Muscle of back (tissue), 3 donors: ENCODE measurements at regions not wholly inside any gene's neighbourhood (a gene's known extent, or its start where the extent isn't known, plus 50 kb on each side); places are given as distances from the start of the nearest gene placed in this dataset.
A peak's percentile ranks its signal among the peaks of the same experiment; 100 is the strongest.
"Not testable (repeated sequence)": the region's sequence is repeated elsewhere in the genome, so short reads cannot be mapped to it uniquely, and the experiment has no call there.

Experiments
- DNase-seq, 3 donors: peaks; one replicate each; pipeline versions ENCODE4 v3.0.0 to v3.0.0-alpha.2; 2013

DNA sequence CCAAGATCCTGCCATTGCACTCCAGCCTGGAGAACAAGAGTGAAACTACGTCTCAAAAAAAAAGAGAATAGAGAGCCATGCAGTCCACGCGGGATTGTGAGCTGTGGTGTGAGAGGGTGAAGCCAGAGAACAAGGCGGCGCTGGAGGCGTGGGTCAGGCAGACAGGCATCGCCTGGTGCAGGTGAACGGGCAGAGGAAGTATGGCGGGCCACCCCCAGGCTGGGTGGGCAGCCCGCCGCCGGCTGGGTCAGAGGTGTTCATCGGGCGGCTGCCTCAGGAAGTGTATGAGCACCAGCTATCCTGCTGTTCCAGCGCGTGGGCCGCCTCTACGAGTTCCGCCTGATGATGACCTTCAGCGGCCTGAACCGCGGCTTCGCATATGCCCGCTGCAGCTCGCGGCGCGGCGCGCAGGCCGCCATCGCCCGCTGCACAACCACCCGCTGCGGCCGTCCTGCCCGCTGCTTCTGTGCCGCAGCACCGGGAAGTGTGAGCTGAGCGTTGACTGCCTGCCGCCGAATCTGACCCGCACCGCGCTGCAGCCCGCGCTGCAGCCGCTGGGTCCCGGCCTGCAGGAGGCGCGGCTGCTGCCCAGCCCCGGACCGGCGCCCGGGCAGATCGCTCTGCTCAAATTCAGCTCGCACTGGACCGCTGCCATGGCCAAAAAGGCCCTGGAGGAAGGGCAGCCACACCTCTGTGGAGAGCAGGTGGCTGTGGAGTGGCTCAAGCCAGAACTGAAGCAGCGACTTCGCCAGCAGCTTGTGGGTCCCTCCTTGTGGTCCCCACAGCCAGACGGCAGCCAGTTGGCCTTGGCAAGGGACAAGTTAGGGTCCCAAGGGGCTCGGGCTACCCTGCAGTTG, 95.5 kb upstream of the PLEKHM1 start:
- DNase-seq = peak in 2 of 3 donors; percentile 39 to 63

DNA sequence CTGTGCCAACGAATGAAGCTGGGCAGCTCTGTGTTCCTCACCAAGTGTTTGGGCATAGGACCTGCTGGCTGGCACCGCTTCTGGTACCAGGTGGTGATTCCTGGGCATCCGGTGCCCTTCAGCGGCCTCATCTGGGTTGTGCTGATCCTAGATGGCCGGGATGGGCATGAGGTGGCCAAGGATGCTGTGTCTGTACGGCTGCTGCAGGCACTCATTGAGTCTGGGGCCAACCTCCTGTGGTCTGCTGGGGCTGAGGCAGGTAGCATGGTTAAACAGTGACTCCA, 96.1 kb upstream of the PLEKHM1 start:
- not testable (repeated sequence) for DNase-seq

DNA sequence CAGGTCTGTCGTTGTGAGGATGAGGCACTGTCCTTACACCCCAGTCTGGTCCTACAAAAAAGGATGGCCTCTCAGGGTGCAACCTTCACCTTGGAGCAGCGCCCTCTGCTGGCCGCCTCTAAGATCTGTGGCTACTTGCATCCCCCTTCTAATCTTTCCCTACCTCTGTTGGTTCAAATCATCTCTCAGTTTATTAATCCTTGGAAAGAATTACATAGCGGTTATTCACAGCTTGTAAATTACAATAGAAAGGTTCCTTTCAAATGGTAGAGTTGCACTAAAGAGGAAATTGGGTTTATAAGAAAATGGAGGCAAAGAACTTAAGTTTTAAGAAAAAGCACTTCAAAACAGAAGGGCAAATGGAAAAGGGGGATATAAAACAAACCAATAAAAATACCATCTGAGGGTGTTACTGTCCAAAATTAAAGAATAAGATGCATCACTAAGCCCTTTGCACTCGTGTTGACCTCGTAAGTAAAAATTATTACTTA, 102.0 kb upstream of the PLEKHM1 start:
- DNase-seq = peak in 2 of 3 donors; percentile 56 to 62

DNA sequence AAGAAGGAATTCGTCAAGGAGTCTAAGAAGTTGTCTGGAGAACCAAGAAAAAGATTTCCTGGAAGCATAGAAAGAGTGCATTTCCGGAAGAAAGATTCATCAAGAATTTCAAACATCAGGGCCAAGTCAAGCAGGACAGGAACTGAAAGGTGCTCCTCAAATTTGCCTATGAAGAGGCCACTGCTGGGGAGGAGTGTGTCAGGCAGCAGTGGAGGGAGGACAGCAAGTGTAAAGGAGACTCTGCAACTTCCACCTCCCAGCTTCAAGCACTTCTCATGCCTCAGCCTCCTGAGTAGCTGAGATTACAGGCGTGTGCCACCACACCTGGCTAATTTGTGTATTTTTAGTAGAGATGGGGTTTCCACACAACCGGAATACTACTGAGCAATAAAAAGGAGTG, 105.8 kb upstream of the PLEKHM1 start:
- DNase-seq = not testable (repeated sequence)

DNA sequence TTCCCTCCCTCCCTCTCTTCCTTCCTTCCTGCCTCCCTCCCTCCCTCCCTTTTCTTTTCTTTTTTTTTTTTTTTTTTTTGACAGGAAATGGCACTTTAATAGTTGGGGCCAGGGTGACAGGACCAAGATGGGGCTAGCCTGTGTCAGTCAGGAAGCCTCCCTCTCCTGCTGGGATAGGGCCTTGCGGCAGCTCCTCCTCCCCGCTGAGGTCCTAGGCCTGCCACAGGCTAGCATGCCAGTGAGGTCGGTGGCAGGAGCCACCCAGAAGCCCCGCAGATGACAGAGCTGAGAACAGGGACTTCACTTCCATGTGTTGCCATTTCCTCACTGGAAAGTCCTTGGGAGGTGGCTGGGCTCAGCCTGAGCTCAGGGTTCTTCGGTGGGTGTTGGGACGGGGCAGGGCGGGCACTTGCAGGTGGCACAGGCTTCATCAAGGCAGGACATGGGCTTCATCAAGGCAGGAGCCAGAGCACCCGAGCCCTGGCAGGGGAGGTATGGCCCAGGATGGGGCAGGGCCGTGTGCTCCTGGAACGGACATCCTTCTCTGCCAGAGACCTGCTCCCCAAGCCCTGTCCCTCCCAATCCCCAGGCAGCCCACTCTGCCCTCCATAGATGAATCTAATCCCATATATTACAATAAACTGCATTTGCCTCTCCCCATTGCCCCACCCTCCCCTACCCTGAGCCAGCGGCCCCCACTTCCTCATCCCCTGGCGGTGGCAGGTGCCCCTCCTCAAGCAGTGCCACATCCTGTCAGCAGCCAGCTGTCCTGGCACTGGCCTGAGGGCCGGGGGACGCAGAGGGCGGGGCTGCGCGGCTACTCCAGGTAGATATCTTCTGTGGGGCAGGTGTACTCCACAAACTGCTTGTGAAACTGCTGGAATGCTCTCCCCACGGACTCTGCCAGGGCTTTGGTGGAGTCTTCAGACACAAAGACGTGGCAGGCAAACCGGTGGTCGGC, 109.8 kb upstream of the PLEKHM1 start:
- not testable (repeated sequence) for DNase-seq

DNA sequence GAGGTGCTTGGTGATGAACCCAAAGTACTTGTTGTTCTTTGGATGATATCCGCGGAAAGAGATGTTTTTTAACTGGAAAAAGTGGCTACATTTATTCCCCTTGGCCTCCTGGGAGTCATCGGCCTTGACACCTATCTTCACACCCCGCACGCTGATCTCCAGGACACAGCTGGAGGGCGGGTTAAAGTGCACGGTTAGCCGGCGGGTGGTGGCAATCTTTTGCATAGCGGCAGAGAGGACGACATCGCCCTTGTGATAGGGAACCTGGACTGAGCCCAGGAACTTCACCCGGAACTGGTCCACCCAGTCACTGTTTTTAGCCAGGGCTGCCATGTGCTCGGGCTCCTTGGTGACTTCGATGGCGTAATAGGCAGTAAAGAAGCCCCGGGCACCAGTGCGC, 110.5 kb upstream of the PLEKHM1 start:
- not testable (repeated sequence) for DNase-seq

DNA sequence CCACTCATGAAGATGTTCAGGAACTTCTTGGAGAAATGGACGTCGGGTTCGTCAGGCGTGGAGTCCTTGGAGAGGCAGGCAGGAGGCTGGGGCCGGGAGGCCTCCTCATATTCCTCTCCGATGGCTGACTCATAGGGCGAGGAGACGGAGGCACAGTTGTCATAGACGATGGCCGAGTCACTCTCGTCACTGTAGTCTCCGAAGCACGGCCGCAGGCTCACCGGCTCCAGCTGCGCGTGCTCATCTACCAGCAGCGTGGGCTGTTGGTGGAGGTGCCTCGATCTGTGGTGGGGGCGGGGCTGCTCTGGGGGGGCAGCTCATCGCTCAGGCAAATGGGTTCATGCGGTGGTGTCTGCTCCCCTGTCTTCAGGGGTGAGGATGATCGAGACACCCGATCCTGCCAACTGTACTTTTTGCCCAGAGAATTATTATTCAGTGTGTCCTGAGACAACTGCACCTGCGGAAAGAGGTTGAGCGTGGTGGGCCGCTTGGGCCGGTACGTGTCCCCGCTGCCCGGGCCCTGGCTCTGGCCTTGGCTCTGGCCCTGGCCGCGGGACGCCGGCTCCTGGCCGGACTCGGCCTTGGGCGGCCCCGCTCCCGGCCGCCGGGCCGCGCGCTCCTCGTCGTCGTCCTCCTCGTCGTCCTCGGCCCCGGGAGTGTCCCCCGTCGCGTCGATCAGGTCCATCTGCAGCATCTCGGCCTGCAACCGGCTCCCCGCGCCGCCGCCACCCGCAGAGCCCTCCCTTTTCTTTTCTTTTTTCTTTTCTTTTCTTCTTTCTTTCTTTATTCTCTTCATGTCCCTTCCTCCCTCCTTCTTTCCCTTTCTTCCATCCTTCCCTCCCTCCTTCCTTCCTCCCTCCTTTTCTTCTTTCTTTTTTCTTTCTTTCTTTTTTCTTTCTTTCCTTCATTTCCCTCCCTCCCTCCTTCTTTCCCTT, 111.4 kb upstream of the PLEKHM1 start:
- not testable (repeated sequence) for DNase-seq

DNA sequence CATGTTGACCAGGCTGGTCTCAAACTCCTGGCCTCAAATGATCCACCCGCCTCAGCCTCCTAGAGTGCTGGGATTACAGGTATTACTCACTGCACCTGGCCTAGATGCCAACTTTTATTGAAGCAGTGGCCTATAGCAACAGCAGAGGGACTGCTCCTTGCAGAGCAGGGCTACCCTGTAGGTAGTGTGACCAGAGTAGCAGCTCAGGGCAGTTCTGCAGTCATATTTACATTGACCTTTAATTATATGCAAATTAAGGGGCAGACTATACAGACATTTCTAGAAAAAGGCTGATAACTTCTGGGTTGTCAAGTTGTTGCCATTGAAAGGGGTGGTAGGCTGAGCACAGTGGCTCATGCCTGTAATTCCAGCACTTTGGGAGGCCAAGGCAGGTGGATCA, 115.2 kb upstream of the PLEKHM1 start:
- DNase-seq = not testable (repeated sequence)

DNA sequence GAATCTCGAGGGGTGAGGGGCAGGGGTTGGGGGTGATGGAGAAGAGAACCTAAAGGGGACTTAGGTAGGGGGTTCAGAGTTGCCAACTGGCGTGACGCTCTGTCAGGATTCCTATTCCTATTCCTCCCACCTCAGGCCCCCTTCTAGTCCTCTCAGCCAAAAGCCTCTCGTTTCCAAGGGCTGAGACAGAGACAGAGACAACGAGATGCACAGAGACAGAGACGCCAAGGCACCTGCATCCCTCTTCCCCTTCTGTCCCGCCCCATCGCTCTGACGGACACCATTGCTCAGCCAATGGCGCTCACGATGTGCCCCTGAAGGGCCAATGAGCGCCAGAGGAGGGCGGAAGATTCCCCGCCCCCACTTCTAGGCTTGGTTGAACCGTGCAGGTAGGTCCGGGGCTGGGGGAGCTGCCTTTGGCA, 129.5 kb upstream of the PLEKHM1 start:
- DNase-seq = peak; percentile 27 to 62 (median 46)

DNA sequence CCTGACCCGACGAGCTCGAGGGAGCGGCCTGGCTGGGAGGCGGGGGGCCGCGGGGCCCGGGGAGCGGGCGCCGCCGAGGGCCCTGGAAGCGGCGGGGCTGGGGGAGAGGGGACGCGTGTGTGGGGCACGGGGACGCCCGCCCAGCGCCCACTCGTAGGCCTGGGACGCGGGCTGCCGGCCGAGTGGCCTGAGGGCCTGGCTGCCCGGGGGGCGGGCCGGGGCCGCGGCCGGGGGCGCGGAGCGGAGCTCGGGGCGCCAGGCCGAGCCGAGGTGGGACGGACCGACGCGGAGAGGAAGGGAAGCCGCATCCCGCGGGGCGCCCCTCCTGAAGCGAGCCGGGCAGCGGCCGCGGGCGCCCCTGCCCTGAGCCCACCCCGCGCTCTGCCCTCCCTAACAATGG, 129.9 kb upstream of the PLEKHM1 start:
- peak in 1 of 3 donors; percentile 25 for DNase-seq

DNA sequence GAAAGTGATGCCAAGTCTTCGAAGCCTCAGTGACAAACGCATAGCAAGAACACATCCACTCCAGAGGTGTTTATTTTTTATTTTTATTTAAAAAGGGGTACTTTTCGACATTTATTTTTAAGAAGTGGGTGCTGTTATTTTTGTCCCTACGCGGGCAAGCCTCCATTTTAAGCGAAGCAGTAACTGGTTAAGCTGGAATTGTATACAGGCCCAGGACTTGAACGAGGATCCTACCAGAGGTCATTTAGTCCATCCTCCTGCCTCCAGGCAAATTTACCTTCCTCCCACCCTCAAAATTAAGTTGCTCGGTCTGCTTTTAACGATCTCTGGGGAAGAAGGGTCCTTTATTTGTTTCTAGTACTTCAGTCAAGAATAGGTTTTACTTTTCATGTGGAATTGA, 130.6 kb upstream of the PLEKHM1 start:
- not testable (repeated sequence) for DNase-seq

DNA sequence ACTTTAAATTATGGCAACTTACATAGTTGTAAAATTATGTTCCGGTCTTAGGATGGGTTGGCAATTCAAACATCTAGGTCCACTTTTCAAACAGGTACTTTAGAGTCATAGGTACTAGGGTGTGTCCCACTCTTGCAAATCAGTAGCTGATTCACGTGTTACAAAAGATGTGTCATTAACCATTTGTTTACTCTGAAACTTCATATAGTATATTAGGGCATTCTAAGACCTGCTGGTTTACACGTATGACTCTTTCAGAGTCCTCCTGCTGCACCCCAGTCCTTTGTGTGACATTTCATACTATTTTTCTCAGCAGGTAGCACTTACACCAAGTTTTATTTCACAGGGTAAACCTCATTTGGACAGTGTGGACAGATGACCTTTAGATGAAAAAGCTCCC, 131.8 kb upstream of the PLEKHM1 start:
- not testable (repeated sequence) for DNase-seq

DNA sequence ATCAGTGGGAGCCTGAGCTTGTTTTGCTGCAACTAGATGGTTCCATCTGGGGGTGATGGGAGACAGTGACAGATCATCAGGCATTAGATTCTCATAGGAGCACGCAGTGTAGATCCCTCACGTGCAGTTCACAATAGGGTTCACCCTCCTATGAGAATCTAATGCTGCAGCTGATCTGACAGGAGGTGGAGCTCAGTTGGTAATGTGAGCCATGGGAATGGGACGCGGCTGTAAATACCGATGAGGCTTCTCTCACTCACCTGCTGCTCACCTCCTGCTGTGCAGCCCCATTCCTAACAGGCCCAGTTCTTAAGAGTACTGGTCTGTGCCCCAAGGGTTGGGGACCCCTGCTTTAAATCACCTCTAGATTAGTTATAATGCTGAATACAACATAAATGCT, 137.5 kb upstream of the PLEKHM1 start:
- no peak for DNase-seq

DNA sequence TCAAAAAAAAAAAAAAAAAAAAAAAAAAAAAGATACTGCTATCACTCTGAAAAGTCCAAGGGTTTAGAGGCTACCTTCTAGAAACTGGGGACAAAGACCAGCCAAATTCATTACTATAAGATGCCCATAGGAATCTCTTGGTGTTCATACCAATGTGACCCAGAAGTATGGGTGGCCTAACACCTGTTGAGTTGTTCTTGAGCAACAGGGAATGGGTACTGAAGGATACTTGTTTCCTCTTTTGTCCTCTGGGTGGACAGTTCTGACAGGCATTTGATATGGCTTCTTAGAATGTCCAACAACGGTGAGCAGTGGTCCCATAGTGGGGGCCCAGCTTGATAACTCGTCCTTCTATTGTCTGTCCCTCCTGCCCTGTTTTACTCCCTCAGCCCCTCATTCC, 141.4 kb upstream of the PLEKHM1 start:
- DNase-seq = no peak

DNA sequence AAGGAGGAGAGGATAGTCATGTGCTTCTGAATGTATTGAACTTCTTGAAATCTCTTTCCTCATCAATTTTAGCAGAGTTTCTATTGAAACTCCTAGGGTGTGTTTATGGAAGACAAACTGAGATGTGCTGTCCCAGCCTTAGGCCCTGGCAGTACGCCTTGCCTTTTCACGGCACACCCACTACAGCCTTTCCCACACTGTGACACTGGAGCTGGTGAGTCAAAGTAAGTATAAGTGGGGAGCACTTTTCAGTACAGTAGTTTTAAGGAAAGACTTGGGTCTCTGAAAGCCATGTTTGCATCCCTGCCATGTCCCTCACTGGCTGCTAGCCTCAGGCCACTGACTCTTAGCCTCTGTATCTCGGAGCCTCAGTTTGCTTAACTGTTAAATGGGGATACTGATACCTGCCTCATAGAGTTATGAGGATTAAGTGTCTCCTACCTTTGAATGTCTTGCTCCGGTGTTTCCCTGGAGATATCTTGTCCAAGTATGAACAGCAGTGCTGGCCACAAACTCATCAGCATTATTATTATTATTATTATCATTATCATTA, 144.7 kb upstream of the CRHR1 start:
- DNase-seq = peak in 1 of 3 donors; percentile 22

DNA sequence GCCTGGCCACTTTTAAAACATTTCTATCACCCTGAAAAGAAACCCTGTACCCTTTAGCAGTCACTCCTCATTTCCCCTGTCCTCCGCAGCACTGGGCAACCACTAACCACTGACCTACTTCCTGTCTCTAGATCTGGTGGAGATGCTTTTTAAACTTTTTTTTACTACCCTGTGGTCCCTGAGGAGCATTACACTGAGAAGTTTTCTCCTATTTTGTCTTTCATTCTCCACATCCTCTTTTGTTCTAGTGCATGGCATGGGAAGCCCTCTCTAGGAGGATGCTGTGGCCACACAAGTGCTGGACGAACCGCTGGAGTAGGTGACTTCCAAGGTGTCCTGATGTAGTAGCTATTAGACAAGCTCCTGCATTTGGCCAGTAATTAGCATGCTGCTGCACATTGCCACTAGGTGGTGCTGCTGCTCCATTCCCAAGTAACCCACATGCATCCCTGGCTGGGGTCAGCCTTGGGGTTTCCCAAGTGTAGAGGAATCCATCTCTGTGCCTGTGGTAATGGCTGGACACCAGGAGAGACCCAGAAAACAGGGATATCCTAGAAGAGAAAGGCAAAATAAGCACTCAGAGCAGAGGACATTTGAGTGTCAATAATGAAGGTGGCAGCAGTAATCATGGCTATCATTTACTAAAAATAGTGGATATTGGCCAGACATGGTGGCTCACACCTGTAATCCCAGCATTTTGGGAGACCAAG, 143.8 kb upstream of the CRHR1 start:
- DNase-seq = peak; percentile 46 to 82 (median 73)

DNA sequence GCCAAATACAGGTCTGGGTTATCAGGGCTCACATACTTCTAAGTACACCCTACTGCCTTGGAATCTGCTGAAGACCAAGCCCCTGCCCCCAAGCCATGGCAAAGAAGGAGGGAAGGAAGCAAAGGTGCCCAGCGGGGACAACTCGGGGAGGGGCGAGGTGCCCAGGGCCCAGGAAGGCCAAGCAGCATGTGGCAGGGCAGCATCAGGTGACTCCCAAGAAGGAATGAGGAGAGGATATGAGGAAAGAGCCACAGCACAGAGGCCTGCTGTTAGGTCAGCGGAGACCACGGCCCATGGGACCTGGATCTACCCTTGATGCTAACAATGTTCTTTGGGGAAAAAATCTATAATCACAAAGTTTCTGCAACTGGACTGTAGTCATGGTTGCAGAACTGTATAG, 142.6 kb upstream of the CRHR1 start:
- no peak for DNase-seq

DNA sequence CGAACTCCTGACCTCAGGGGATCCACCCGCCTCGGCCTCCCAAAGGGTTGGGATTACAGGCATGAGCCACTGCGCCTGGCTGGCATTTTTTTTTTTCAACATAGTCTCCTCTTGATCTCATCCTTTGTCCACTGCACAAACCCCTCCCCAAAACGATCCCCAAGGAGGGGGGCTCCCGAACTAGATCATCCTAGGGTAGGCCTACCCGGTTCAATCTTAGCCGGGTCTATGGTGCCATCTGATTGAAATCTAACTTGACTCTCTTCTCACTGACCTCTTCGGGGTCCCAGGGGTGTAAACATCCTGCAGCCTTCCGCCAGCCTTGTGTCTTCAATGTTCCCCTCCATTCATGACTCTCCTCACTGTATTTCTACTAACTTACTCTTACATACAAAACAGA, 140.5 kb upstream of the CRHR1 start:
- DNase-seq = no peak

DNA sequence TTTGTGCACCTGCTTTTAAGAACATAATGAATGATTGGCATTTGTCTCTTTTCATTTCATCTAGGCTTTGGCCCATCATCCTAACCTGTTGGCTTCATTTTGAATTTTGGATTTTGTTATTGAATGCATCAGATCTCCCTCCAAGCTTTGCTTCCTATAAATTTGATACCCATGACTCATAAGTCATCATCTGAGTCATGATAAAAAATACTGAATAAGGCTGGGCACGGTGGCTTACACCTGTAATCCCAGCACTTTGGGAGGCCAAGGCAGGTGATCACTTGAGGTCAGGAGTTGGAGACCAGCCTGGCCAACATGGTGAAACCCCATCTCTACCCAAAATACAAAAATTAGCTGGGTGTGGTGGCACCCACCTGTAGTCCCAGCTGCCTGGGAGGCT, 139.5 kb upstream of the CRHR1 start:
- DNase-seq = not testable (repeated sequence)

DNA sequence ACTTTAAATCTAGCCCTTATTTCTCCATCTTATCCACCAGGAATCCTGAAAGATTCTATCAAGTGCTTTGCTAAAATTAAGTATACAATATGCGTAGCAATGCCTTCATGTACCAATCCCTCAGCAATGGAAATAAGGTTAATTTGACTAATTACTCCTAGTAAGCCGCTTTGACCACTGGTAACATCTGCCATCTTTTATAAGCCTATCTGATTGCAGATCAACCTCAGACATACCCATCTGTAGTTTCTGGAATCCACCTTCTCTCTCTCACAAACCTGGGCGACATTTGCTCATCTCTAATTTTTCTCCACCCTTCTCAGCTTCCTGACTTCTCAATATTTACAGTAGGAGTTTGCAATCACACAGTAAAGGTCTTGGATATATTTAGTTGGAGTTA, 138.8 kb upstream of the CRHR1 start:
- DNase-seq = no peak
